GM21367 (cell line): ENCODE measurements at regions not wholly inside any gene's neighbourhood (a gene's known extent, or its start where the extent isn't known, plus 50 kb on each side); places are given as distances from the start of the nearest gene placed in this dataset.

Experiments
- ATAC-seq: cut with Tn5 transposase; IDR thresholded peaks from one replicate; pipeline ENCODE4 v1.9.1; 2021; ENCODE audit not compliant: unreplicated experiment

DNA sequence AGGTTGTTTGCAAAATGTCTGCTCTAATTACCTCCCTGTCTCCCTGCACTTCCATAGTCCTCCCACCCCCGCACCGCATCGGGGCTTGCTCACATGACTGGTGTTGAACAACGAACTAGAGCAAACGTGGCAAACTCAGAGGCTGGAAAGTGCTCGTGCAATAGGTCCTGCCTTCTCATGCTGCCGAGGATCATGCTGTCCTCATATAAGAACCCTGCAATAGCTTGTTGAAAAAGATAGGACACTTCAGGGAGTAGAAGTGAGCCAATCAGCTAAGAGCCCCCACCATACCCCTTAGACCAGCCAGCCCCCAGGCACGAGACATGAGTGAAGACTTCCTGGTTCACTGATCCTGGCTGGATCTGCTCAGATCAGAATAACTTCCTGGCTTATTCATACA lies 219.2 kb downstream of the C6orf118 start:
- no peak for ATAC-seq

- no peak for ATAC-seq
These were observed 222.6 kb downstream of the C6orf118 start for GRCh38 chr6:165086814-165087213.

GRCh38 chr6:165082636-165083035 lies 226.8 kb downstream of the C6orf118 start:
- no peak for ATAC-seq

GRCh38 chr6:165081944-165082532 lies 227.4 kb downstream of the C6orf118 start:
- no peak for ATAC-seq

DNA sequence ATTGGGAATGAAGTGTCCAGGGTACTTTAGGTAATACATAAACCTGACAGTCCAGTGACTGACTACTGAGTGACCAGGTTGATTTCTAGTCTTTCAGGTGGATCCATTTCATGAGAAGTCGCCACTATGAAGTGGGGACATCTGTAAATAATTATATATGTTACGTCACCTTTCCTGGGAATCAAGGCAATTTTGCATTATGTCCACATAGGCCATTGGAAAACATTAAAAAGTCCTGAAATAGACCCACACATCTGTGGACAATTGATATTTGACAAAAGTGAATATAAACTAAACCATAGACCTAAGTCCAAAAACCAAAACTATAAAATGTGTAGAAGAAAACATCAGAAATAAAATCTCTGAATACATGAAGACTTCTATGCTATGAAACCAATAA lies 231.5 kb downstream of the C6orf118 start:
- ATAC-seq = no peak

DNA sequence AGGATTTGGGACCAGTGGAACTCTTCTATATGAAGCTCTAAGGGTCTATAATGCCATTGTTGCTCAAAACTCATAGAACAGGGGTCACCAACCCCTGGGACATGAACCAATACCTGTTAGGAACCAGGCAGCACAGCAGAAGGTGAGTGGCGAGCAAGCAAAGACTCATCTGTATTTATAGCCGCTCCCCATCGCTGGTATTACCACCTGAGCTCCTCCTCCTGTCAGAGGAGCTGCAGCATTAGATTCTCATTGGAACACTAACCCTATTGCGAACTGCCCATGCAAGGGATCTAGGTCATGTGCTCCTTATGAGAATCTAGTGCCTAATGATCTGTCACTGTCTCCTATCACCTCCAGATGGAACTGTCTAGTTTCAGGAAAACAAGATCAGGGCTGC lies 237.5 kb downstream of the C6orf118 start:
- no peak for ATAC-seq

DNA sequence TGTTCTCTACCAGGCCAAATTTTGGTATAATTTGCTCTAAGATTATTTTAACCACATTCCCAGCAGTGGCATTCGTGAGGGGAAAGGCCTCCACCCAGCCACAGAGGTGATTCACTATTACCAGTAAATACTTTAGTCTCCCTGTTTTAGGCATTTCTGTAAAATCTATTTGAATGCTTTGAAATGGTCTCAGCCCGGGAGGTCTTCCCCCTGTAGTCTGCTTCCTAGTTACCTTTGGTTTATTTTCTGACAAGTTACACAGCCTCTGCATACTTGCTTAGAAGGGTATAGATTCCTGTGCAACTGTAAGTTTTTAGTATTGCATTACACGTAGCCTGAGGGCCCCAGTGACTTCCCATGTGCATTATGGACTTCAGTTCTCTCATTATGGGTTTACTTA lies 248.7 kb downstream of the C6orf118 start:
- no peak for ATAC-seq

- no peak for ATAC-seq
These were observed 250.4 kb downstream of the C6orf118 start for GRCh38 chr6:165059032-165059431.

- ATAC-seq = no peak
These were observed 253.1 kb downstream of the C6orf118 start for GRCh38 chr6:165056292-165056691.

DNA sequence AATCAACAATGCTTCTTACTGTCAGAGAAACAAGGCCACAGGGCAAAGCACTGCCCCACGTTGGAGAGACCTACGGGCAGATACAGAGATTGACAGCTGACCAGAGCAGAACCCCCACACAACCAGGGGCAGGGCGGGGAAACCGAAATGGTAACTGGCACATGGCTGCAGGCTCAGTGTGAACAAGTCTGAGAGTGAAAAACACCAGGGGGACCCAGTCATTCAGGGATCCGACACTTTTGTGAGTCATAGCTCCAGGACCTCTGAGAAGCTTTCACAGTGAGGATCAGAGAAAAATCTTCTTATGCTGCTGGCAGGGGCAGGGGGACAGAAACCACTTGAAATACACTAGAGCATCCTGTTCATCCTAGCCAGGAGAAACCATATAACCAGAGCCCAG lies 254.2 kb downstream of the C6orf118 start:
- ATAC-seq = no peak

DNA sequence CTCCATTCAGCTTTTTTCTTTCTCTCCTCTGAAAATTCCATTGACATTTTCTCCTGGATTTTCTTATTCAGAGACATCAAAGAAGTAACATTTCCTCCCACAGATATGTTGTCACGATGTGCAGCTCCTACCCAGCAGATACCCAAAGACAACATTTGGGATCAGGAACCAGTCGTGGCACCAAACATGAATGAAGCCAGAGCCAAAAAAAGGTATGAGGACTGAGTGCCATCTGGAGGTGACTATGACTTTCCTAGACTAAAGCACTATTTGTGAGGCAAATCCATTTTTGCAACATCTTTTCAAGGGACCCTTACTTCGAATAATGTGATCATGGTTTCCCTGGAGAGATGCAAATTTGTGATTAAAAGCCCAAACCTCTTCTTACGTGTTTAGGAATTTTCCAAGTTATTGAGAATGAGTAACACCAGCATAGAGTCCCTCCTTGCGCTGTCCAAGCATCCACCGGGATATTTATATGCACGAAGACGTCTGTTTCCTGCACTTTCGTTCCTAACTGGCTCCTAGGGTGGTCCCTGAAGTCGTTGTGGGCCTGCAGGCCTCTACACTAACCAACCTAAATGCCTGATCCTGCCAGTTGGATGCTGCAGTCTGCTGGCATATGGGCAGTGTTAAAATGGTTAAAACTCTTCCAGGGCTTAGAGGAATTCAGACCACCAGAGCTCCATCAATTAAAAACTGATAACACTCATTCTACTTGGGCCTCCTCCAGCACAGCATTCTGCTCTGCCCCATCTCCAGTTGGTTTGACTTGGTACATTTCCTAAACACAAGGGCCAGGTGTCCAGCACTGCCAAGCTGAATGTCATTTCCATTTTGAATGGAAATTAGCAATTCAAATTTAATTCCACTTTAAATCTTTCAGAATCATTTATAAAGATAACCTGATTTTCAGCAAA lies 256.6 kb downstream of the C6orf118 start:
- no peak for ATAC-seq

DNA sequence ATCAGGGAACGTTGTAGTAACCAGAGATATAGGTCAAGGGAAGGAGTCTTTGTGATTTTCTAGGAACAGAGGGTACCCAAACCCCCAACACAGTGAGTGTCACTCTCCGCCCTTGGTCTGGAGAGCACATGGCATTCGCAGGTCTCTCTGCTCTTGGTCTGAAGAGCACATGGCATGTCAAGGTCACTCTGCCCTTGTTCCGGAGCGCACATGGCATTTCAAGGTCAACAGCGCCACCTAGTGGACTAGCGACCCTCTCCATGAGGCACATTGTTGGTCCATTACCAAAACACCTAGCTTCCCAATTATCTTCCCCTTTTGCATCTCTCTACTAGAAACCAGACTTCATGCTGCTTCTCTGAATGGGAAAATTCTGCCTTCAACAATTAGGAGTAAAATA lies 260.0 kb downstream of the C6orf118 start:
- ATAC-seq = no peak

GRCh38 chr6:165047952-165048351 lies 261.5 kb downstream of the C6orf118 start:
- no peak for ATAC-seq

- ATAC-seq = no peak
These were observed 263.8 kb downstream of the C6orf118 start for GRCh38 chr6:165045631-165046030.

DNA sequence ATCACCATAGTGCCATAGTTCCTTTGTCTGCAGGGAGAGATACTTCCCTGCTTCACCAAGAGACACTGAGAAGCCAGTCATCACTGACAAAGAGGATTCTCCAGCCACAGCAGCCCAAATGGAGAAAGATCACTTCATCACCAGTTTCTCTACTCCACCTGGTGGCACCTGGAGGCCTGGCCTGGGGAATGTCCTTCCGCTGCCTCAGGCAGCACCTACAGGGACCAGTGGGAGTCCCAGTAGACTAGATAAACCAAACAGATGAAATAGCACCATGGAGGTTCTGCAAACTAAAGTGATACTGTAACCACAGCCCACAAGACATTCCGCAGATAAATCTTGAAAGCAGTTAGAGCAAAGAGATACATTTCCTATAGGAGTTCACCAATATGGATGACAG lies 266.5 kb downstream of the C6orf118 start:
- no peak for ATAC-seq

- no peak for ATAC-seq
These were observed 269.0 kb downstream of the C6orf118 start for GRCh38 chr6:165040440-165040839.

DNA sequence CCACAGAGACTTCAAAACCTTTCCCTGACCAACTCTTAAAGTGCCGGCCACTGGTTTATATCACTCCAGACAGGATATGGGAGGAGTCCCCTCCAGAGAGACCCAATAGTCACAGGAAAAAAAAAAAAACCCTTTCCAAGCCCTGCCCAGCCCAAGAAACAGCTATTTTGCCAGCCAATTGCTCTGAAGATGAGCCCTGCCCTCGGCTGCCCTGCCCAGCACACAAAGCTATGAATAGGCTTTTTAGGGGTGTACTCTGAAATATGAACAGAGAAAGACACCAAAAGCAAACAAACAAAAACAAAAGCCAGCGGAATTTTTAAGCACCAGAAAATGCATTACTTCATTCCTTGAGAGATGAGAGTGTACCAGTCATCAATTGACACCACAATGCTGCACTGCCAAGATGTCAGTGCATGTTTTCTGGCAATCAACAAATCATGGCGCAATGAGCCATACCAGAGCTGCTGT lies 275.1 kb downstream of the C6orf118 start:
- ATAC-seq = no peak

DNA sequence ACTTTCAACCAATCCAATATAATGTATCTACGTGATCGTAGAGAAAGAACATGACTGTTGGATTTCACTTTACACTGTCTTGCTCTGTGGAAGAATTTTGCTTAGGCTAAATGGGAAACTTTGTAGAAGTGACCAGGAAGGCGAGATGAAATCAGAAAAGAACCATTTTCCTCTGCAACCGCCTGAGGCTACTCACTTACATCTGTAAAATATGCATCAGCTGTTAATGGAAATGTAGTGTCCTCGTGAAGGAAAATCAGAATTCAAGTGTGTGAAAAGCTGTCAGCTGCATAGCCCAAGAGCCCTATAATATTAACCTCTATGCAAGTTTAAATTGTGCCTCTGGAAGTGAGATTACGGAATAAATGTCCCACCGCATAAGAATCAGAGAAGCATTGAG lies 277.9 kb downstream of the C6orf118 start:
- ATAC-seq = no peak

DNA sequence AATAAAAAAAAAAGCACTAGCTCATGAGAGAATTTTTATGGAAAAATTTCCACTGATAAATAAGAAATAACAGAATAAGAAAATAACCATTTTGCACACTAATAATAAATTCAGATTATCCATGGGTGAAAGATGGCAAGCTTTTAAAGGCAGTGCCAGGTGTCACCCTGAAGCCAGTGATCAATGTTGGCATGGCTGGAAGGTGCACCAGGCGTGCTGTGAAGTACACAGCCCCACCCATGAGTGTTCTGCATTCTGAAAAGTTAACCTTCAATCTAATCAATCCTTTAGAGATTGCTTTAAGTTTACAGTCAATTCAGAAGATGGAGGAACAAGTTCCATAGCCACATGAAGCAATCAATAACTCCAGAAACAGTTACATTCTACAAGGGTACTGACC lies 284.4 kb downstream of the C6orf118 start:
- no peak for ATAC-seq

DNA sequence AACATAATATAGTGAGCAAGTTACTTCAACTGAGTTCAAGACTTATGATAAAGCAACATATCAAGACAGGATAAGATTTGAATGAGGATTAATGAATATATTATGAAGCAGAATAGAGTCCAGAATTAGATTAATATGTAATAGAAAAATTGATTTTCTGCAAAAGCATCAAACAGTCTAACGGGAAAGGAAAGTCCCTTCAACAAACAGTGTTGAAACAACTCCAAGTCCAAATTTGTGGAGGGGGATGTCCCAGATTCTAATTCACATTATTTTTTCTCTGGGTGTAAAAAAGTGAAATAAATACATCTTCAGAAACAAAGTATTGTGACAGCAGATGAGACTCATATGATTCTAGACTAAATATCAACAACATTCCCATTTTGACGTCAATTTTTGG lies 289.7 kb downstream of the C6orf118 start:
- no peak for ATAC-seq

DNA sequence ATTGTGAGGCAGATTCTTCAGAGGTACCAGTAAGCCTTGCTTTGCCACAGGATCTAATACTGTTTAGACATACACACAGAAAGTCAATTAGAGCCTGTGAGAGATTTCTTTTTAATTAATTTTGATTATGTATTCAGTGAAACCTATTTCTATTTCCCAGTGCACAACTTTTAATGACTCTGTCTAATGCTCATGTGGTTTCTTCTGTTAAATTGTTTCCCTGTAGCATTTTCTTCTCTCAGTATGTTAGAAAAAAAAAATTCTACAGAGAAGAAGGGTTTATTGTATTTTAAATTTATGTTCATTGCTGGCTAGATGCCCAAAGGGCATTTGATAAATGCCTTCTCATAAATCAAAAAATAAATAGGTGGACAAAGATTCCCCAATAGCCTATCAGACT lies 293.7 kb downstream of the C6orf118 start:
- ATAC-seq = no peak

GRCh38 chr6:165013701-165014100 lies 295.7 kb downstream of the C6orf118 start:
- ATAC-seq = no peak
